ENCODE measurements at regions not wholly inside any gene's neighbourhood (a gene's known extent, or its start where the extent isn't known, plus 50 kb on each side); places are given as distances from the start of the nearest gene placed in this dataset.

DNA sequence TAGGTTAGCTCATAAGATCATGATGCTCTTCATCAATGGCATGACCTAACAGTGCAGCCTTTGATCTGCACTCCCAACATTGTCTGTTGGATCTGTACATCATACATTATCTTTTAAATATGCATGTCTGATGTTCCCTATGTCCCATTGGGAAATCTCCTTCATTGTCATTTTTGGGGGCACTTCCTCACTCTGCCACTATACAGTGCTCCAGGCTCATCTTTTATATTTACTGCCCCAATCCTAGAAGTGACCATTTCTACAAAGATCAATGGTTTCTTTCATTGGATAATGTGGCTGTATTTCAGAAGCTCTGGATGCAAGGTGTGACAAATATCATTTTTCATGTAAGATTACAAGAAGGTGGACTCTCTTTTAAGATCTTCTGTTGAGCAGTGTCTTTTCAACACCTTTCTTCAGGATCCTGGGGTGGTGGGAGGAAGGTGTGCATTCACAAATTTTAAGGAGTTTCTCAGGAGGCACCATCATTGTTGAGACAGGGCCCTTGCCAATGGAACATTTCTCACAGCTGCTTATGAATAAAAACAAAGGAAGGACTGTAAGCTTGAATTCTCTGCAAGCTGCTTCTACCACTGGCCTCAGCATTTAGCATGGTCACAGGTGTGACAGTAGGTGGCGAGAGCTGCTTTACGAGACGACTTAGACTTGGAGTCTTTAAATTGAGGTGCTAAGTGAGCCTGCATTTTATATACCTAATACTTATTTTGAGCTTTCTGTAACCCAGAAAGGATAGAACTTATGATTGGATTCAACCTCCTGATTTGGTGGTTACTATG lies 403.0 kb downstream of the LMO7 start:
- Histone ChIP-seq H3K4me2 (ENCODE audit: low read length) (no peak overlapping the region), H4K20me1 (ENCODE audit: insufficient read depth, low read length) (no peaks in the 10 kb centered on the region), H3K27ac (ENCODE audit: low read depth, low read length) (no peak overlapping the region), H3K27me3 (ENCODE audit: insufficient read depth, low read length) (no peaks in the 10 kb centered on the region), H2AFZ (ENCODE audit: low read depth, low read length) (no peak overlapping the region), H3K79me2 (ENCODE audit: insufficient read depth, low read length) (no peaks in the 10 kb centered on the region), H3K9me3 (ENCODE audit: insufficient read depth, low read depth, low read length) (no peaks in the 10 kb centered on the region), H3K4me3 (ENCODE audit: insufficient read depth, low read depth, low read length) (no peak overlapping the region), H3K36me3 (ENCODE audit: insufficient read depth, low read length) (no peaks in the 10 kb centered on the region), H3K4me1 (ENCODE audit: insufficient read depth, low read length) (no peaks in the 10 kb centered on the region), H3K9ac (ENCODE audit: low read length) (no peak overlapping the region)
- Mint-ChIP-seq H3K27ac (ENCODE audit: unreplicated experiment) (no peak overlapping the region), H3K36me3 (ENCODE audit: low read depth, unreplicated experiment) (no peaks in the 10 kb centered on the region), H3K27me3 (ENCODE audit: low read depth, unreplicated experiment) (no peaks in the 10 kb centered on the region), H3K9me3 (ENCODE audit: unreplicated experiment) (no peaks in the 10 kb centered on the region), H3K4me3 (ENCODE audit: unreplicated experiment) (no peak overlapping the region), H3K4me1 (ENCODE audit: low read depth, unreplicated experiment) (peaks cover 4% of the 10 kb centered on the region)
- TF ChIP-seq EZH2 (IDR thresholded peaks at IDR 0.05; ENCODE audit: insufficient read depth, low read length) (no peak), CTCF (IDR thresholded peaks at IDR 0.05; ENCODE audit: insufficient read depth, low read depth, low read length) (no peak)
- no peak for FAIRE-seq
- DNase-seq (ENCODE audit: low read depth) = no peak

DNA sequence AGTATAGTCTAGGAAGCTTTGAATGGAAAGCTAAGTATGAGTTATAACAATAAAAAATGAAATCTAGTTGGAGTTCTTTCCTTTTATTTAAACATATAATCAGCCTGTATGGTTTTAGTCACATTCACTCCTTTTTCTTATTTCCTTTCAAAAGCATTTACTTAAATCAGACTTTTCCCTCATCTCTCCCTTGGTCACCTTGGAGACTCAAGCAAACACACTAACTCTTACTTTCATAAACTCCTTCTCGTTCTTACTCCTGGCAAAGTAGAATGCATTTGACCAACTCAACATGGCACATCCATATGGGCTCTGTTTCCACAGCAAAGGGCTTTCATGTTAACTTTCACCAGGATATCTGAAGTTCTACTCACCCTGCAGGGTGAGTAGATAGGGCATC lies 400.0 kb downstream of the LMO7 start:
- no peak overlapping the region for H3K4me3 Mint-ChIP-seq (ENCODE audit: unreplicated experiment)
- Histone ChIP-seq H3K4me1 (ENCODE audit: insufficient read depth, low read length) (no peaks in the 10 kb centered on the region), H3K27me3 (ENCODE audit: insufficient read depth, low read length) (no peaks in the 10 kb centered on the region), H2AFZ (ENCODE audit: low read depth, low read length) (no peak overlapping the region), H3K4me2 (ENCODE audit: low read length) (no peak overlapping the region), H3K36me3 (ENCODE audit: insufficient read depth, low read length) (no peaks in the 10 kb centered on the region), H3K4me3 (ENCODE audit: insufficient read depth, low read depth, low read length) (no peak overlapping the region), H3K9ac (ENCODE audit: low read length) (no peak overlapping the region), H4K20me1 (ENCODE audit: insufficient read depth, low read length) (no peaks in the 10 kb centered on the region), H3K27ac (ENCODE audit: low read depth, low read length) (no peak overlapping the region), H3K9me3 (ENCODE audit: insufficient read depth, low read depth, low read length) (no peaks in the 10 kb centered on the region), H3K79me2 (ENCODE audit: insufficient read depth, low read length) (no peaks in the 10 kb centered on the region)
- H3K9me3 Mint-ChIP-seq (ENCODE audit: unreplicated experiment) = no peaks in the 10 kb centered on the region
- no peaks in the 10 kb centered on the region for H3K36me3 Mint-ChIP-seq (ENCODE audit: low read depth, unreplicated experiment)
- H3K27ac Mint-ChIP-seq (ENCODE audit: unreplicated experiment) = no peak overlapping the region
- H3K4me1 Mint-ChIP-seq (ENCODE audit: low read depth, unreplicated experiment) = no peaks in the 10 kb centered on the region
- H3K27me3 Mint-ChIP-seq (ENCODE audit: low read depth, unreplicated experiment) = no peaks in the 10 kb centered on the region
- DNase-seq (ENCODE audit: low read depth) (no peak), FAIRE-seq (no peak)
- TF ChIP-seq CTCF (IDR thresholded peaks at IDR 0.05; ENCODE audit: insufficient read depth, low read depth, low read length) (no peak), EZH2 (IDR thresholded peaks at IDR 0.05; ENCODE audit: insufficient read depth, low read length) (no peak)

GRCh38 chr13:76035711-76036110 lies 399.6 kb downstream of the LMO7 start:
- Mint-ChIP-seq H3K9me3 (ENCODE audit: unreplicated experiment) (no peaks in the 10 kb centered on the region), H3K27me3 (ENCODE audit: low read depth, unreplicated experiment) (no peaks in the 10 kb centered on the region), H3K4me3 (ENCODE audit: unreplicated experiment) (no peak overlapping the region), H3K27ac (ENCODE audit: unreplicated experiment) (no peak overlapping the region), H3K4me1 (ENCODE audit: low read depth, unreplicated experiment) (no peaks in the 10 kb centered on the region), H3K36me3 (ENCODE audit: low read depth, unreplicated experiment) (no peaks in the 10 kb centered on the region)
- Histone ChIP-seq H3K27me3 (ENCODE audit: insufficient read depth, low read length) (no peaks in the 10 kb centered on the region), H3K9me3 (ENCODE audit: insufficient read depth, low read depth, low read length) (no peaks in the 10 kb centered on the region), H3K4me3 (ENCODE audit: insufficient read depth, low read depth, low read length) (no peak overlapping the region), H3K4me1 (ENCODE audit: insufficient read depth, low read length) (no peaks in the 10 kb centered on the region), H2AFZ (ENCODE audit: low read depth, low read length) (no peak overlapping the region), H4K20me1 (ENCODE audit: insufficient read depth, low read length) (no peaks in the 10 kb centered on the region), H3K36me3 (ENCODE audit: insufficient read depth, low read length) (no peaks in the 10 kb centered on the region), H3K79me2 (ENCODE audit: insufficient read depth, low read length) (no peaks in the 10 kb centered on the region), H3K9ac (ENCODE audit: low read length) (no peak overlapping the region), H3K4me2 (ENCODE audit: low read length) (no peak overlapping the region), H3K27ac (ENCODE audit: low read depth, low read length) (no peak overlapping the region)
- TF ChIP-seq CTCF (IDR thresholded peaks at IDR 0.05; ENCODE audit: insufficient read depth, low read depth, low read length) (no peak), EZH2 (IDR thresholded peaks at IDR 0.05; ENCODE audit: insufficient read depth, low read length) (no peak)
- no peak for FAIRE-seq
- no peak for DNase-seq (ENCODE audit: low read depth)
